Keratinocyte (primary cell): ENCODE measurements at regions not wholly inside any gene's neighbourhood (a gene's known extent, or its start where the extent isn't known, plus 50 kb on each side); places are given as distances from the start of the nearest gene placed in this dataset.
"Not testable (repeated sequence)": the region's sequence is repeated elsewhere in the genome, so short reads cannot be mapped to it uniquely, and the experiment has no call there.

ENCODE experiments used
- EZH2 ChIP-seq: IDR thresholded peaks from one replicate; pipeline ENCODE4 v1.6.1; 2012; ENCODE audit warnings: inconsistent platforms, mild to moderate bottlenecking, low read length, moderate library complexity
- TF ChIP-seq, protein P1 (sequence below), 3 experiments: IDR thresholded peaks in 1 of 3; conservative IDR thresholded peaks in 1 of 3; optimal IDR thresholded peaks in 1 of 3; 2 replicates in 2 of 3; 3 replicates in 1 of 3; pipeline versions ENCODE3 to v1.5.1; 2011; ENCODE audit warnings: low read length in 3 of 3, mild to moderate bottlenecking in 3 of 3, moderate library complexity in 2 of 3, control low read depth in 1 of 3, inconsistent platforms in 1 of 3; ENCODE audit not compliant: insufficient read depth in 2 of 3; ENCODE audit errors: extremely low read depth in 1 of 3

DNA sequence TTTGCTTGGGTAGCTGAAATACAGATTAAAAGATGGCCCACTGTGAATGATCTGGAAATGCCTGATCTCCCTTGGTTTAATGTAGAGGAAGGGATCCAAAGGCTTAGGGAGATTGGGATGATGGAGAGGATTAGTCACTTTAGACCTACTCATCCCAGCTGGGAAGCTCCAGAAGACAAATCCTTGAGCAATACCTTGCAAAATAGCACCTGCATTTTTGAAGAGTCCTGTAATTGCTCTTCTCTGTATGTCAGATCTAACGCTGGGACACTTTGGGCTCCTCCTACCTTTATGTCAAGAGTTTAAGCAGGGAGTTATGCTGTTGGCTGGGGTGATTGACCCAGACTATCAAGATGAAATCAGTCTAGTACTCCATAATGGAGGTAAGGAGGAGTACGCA, 331.7 kb downstream of the DTHD1 start:
- TF ChIP-seq EZH2 = not testable (repeated sequence)
- TF ChIP-seq, protein P1, sequence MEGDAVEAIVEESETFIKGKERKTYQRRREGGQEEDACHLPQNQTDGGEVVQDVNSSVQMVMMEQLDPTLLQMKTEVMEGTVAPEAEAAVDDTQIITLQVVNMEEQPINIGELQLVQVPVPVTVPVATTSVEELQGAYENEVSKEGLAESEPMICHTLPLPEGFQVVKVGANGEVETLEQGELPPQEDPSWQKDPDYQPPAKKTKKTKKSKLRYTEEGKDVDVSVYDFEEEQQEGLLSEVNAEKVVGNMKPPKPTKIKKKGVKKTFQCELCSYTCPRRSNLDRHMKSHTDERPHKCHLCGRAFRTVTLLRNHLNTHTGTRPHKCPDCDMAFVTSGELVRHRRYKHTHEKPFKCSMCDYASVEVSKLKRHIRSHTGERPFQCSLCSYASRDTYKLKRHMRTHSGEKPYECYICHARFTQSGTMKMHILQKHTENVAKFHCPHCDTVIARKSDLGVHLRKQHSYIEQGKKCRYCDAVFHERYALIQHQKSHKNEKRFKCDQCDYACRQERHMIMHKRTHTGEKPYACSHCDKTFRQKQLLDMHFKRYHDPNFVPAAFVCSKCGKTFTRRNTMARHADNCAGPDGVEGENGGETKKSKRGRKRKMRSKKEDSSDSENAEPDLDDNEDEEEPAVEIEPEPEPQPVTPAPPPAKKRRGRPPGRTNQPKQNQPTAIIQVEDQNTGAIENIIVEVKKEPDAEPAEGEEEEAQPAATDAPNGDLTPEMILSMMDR (optimal IDR thresholded peaks at IDR 0.05 in 1 of 3, IDR thresholded peaks at IDR 0.05 in 1 of 3, conservative IDR thresholded peaks at IDR 0.05 in 1 of 3; ENCODE audit: extremely low read depth in 1 of 3, insufficient read depth in 2 of 3, low read length in 3 of 3) = not testable (repeated sequence)
